Stimulated activated CD4-positive, alpha-beta T cell treated with anti-CD3 and anti-CD28 coated beads, TNF-alpha, amount 100 ng/mL, for 24 hours (primary cell): ENCODE measurements at regions not wholly inside any gene's neighbourhood (a gene's known extent, or its start where the extent isn't known, plus 50 kb on each side); places are given as distances from the start of the nearest gene placed in this dataset.

Experiments used
- DNase-seq, 3 experiments: peaks; one replicate each; pipeline ENCODE4 v3.0.0-alpha.2; 2020; ENCODE audit warnings: low read depth in 3 of 3

DNA sequence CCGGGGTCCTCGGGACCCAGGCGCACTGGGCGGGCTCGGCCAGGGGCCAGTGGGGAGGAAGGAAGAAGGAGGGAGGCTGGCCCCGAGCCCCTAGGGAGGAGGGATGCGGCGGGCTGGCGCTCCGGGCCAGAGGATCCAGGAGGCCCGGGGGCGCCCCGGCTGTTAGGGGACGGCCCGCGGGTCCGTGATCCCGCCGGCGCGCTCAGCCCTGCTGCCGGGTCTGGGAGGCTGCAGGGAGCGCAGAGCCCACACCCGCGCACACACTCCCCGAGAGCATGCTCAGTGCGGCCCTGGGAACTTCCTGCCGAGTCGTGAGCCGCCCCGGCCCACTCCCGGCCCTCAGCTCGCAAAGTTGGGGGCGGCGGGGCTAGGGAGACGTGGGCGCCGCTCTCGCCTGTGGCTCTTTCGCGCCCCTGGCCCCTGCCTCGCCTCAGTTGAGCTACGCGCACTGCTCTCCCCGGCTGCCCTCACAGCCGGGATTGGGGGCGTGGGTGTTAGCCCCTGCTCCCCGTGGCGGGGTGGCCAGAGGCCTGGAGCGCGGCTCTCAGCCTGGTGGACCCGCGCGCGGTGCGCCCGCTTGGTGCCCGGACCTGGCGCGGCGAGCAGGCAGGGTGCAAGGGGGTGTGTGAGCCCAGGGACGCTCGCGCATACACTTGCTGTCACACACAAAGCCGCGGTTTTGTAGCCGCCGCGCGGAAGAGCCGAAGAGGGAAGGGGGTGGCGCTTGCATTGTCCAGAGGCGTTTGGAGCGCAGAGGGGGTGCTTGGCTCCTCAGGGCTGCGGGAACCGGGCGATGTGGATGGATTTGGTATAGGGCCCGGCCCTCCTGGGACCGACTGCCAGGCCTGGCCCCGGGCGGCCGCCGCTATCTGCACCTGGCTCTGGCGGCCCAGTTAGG, 132.9 kb upstream of the MGAT5 start:
- DNase-seq: peak; percentile 34 to 64 (median 47)

DNA sequence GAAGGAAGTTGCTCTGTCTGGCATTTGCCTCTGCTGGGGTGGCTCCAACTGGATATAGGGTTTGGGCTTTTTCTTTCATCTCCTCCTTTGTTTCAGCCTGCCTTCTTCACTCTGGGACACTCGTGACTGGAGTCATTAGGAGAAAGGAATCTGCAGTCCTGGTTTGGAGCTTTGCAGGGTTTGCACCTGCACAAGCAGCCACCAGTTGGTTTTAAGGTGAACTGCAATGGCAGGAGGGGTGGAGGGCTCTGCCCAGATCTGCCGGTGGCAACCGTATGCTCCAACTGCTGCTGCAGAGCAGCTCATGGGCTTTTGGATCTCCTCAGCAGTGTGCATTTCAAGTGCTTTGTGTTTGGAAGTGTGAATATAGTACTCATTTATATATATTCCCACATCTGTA, 131.3 kb upstream of the MGAT5 start:
- no peak for DNase-seq

DNA sequence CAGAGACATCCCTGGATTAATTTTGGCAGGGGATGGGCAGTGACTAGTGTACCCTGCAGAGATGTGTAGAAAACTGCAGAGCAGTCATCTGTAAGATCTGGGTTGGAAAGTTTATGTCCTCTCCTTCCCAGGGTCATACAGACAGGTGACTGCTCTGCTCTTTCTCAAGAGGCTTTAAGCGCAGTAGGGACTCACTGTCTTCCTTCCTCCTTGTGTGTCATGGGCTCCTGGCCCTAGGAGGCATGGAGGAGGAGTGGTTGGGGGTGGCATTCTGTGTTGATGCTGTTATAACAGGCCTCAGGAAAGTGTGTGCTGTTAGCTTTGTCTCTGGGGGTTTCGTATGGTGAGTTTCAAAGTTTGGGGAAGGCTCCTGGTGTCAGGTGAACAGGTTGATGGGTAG, 130.5 kb upstream of the MGAT5 start:
- DNase-seq: no peak

DNA sequence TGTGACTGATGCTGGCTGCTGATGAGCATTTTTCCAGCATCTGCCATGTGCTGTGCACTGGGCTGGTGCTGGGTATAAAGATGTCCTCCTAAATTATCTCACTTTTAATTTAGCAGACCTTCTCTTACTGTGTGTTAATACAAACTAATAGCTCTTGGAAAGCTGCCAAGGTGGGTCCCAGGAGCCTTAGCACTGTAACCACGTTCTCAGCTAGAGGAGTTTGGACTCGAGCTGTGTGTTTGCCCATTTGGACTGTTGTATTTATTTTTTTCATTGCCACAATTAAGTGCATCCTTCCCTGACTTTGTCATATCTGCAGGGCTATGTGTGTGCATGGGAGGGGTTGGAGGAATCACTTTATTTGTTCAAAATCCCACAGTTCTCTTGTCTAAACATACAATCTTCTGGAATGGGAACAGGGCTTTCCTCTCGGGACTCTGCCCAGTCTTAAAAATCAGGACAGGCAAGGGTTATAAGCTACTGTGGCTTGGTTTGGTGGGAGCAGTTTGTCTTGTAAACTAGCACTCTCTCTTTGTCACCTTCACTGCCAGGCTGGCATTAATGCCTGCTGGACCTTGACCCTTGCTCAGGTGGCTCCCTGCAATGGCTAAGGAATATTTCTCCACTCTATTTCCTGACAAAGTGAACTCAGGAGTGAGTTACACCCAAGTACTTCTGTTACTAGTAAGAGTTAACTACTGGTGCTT, 129.7 kb upstream of the MGAT5 start:
- DNase-seq: no peak

DNA sequence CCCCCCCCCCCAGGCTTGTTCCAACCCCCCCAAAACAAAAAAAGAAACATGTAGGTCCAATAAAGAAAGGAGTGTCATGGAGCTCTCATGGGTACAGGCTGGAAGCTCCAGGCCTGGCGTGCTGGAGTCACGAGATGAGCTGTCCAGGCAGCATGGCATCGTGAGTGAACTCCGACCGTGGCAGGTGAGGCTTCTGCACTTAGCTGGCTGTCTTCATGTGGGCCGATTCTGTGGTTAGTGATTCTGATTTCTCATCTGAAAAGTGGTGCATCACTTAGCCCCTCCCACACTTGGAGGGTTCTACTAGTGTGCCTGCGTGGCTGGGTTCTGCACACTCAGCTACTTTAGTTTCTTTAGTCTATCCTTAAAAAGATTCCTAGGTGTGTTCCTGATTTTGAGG, 126.4 kb upstream of the MGAT5 start:
- DNase-seq: peak; percentile 42 to 65 (median 54)

DNA sequence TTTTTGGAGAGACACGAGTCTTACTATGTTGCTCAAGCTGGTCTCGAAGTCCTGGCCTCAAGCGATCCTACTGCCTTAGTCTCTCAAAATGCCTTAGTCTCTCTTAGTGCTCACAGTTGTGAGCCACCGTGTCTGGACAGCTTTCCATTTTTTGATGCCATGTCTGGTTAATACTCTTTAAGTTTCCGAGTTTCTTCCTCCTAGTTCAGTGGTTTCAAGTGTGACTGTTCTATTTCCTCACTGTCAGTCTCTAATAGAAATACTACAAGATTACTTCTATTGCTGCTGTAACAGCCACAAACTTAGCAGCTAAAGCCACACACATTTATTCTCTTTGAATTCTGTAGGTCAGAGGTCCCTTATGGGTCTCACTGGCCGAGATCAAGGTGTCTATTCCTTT, 125.1 kb upstream of the MGAT5 start:
- no peak for DNase-seq

DNA sequence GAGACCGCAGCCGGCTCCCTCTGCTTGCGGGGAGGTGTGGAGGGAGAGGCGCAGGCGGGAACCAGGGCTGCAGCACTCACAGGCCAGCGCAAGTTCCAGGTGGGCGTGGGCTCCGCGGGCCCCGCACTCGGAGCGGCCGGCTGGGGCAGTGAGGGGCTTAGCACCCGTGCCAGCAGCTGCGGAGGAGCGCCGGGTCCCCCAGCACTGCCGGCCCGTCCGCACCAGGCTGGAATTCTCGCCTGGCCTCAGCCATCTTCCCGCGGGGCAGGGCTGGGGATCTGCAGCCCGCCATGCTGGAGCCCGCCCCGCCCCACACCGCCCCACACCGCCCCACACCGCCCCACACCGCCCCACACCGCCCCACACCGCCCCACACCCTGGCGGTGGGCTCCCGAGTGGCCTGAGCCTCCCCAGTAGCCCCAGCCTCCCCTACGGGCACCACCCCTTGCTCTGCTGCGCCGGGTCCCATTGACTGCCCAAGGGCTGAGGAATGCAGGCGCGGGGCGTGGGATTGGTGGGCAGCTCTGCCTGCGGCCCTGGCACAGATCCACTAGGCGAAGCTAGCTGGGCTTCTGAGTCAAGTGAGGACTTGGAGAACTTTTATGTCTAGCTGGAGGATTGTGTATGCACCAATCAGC, 123.9 kb upstream of the MGAT5 start:
- no peak for DNase-seq

DNA sequence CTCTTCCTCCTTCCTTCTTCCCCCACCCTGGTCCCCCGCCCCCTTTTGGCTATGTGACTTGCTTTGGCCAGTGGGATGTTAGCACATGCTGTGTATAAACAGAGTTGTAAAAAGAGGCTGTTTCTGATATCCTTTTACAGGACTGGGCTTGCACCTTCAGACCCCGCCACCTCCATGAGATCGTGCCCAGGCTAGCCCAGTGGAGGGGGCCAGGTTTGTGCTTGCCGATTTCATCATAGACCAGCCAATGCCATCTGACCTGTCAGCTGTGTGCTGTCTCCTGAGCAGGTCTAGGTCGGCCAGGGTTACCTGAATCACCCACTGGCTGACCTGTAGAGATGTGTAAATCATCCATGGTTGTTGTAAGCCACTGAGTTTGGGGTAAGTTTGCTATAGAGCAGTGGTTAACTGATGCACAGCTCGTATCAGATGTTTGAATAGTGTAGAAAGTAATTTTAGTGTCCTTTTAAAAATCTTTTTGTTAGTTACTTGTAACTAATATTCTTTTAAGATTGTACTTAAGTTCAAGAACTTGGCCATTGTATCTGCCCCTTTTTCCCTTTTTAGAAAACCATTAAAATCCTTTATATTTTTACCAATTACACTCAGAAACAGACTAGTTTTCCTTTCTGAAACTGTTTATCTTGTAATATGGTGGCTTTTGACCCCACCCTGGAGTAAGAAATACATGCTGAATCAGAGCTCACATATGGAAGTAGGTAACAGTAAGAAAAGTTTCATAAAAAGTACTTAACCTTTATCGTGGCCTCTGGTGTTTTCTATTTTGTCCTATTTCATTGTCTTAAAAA, 122.0 kb upstream of the MGAT5 start:
- DNase-seq: no peak

DNA sequence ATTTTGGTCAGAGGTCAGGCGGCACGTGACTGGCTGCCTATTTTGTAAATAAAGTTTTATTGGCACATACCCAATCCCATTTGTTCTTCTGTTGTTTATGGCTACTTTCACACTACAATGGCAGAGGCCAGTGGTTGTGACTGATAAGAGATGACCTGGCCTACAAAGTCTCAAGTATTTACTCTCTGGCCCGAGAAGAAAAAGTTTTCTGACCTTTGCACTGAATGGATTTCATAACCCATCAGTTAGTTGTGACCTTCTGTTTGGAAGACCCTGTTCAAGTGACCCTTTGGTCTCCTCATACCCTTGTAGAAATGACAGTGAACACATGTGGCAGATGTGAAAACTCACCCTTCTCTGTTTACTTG, 121.4 kb upstream of the MGAT5 start:
- no peak for DNase-seq

DNA sequence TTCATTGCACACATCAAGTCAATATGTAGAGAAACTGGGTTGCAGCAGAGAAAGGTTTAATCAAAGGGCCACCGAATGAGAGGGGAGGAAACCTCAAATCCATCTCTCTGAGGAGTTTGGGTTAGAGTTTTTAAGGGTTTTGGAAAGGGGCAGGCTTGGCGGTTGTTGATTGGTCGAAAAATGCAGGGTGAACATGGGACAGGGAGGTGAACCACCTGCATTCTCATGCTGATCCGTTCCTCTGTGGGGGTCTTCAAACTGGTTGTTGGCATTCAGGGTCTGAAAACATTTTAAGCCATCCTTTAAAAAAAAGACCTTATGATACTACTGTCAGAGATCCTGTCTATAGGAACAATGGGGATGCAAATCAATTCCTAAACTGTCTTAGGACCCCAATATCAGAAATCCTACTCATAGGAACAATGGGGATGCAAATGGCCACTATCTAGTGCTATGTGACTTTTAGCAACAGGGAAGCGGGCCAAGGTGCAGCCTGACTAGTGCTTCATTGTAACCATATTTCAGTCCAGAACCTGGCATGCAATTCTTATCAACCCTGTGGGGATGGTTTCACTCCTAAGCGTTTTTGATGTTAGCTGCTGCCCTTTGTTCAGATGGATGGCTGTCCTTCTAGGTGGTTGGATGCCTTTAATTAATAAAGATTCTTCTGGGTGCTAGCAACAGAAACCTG, 120.1 kb upstream of the MGAT5 start:
- DNase-seq: no peak

DNA sequence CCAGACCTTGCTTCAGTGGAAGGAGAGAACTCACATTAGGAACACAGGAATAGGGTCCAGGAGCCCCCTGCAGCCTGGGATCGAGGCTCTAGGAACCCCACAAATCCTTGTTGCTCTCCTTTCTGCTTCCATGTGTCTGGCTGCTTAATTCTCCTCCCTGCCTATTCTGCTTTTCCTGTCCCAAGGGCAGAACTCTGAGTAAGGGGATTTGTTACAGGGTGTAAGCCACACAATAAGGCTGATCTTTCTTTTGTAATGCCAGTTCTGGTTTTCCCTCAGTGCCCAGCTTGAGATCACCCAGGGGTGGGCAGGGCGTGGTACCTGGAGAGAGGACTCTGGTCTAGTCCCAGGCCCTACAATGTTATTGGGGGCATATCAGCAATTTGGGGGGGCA, 119.6 kb upstream of the MGAT5 start:
- DNase-seq: no peak

DNA sequence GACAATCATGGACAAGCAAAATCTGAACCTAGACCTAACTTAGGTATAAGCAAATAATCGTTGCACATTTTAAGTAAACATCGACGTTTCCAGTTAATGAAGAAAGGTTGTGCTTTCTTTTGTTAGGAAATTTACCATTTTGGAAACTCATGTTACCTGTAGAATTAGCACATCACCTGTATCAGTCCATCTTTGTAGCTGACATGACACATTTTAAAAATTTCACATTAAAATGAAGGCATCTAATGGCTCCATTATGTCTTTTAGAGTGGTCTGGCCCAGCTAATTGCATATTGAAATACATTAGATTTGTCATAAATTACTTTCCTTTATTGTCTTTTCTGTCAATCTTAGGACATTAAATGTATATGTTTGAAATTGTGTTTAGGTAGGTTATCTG, 119.0 kb upstream of the MGAT5 start:
- DNase-seq: no peak

DNA sequence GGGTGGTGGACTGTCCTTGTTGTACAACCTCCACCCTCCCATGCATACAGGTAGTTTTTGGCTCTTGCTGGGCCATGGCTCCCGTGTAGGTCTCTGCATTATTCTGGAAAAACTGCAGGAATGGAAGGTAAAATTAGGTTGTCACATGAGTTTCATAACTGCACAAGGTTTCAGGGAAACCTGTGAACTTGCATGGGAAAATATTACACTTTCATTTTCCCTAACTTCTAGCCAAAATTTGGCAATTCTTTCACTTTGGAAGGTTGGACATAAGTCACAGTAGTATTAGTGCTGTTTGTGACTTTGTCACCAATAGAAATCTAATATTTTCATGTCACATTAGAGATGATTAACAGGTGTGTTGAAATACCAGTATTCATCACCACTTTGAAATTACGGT, 118.1 kb upstream of the MGAT5 start:
- no peak for DNase-seq

DNA sequence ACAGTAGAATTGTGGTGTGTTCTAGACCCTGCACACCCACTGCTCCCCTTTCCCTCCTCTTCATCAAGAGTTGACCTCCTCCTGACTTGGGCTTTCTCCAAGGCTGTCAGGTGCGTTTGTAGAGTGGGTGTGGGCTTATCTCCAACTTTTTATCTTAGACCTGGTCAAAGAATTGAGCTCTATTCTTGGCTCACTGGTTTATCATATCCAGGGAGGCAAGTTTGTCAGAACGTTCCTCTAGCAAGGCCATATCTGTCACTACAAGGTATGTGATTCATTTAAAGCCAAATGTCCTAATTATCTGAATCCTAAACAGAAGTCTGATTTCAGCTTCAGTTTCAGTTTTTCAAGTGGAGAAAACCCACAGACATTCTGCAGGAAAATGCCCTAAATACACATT, 117.1 kb upstream of the MGAT5 start:
- DNase-seq: no peak

DNA sequence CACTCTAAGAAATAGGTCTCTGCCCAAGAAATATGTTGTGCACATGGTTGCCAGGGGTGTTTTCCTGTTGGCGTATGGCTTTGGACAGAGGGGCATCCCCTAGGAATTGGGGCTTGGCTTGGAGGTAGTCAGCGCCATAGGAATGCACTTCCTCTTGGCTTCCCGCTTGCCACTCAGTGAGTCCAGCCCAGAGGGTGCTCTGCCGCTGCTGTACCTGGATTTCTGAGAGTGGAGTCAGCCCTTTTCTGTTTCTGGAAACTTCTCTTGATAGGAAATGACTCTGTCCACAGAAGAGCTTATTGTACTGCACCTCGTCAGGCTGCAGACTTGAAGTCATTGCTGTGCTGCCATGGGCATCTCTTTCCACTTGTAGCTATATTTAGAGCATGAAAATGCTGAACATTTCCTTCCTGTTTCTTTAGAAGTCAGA, 116.7 kb upstream of the MGAT5 start:
- DNase-seq: no peak

DNA sequence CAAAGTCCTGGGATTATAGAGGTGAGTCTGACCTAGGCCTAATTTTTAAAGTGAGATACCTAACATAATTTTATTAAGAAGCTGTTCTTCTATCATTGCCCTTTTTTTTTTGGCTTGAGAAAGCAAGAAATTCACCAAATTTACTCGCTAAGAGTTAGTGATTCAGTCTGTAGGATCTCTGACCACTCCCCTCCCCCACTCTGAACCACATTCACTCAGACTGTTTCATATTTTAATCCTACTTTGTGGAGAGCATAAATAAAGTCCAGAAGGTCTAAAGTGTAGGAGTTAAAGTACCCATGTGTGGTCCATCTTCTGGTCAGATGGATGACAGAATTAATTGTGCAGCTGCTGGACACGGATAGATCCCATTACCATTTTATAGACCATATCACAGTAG, 115.8 kb upstream of the MGAT5 start:
- DNase-seq: no peak

DNA sequence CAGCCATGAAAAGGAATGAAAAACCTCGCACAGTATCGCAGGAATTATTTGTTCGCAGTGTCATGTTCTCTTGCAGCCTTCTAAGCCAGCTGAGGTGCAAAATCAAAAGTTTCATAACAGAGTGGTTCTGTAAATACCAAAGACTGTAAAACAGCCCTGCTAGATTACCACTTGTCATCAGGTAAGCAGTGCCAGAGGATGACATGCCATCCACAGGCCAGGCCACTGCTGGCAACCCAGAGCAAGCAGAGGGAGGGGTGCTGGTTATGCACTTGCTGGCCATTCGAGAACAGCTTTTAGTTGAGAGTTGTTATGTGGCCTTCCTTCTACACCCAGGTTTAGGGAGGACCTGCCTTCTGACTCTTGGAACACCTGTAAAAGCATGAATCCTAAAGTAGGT, 114.3 kb upstream of the MGAT5 start:
- no peak for DNase-seq

DNA sequence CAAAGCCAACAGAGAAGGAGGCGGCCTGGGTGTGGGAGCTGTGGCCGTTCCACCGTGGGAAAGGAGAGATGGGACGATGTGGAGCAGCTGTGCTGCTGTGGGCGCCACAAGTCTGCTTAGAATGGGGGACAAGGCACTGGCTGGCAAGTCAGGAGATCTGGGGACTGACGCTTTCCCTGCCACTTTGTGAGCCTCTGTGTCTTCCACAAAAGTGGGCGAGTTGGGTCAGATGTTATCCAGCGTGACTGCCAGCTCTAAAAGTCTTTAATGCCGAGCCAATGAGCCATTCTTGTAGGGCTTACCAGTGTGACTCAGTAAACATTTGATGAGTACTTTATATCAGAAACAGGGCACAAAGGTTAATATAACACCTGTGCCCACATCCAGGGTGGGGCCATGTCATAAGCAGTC, 113.6 kb upstream of the MGAT5 start:
- no peak for DNase-seq

DNA sequence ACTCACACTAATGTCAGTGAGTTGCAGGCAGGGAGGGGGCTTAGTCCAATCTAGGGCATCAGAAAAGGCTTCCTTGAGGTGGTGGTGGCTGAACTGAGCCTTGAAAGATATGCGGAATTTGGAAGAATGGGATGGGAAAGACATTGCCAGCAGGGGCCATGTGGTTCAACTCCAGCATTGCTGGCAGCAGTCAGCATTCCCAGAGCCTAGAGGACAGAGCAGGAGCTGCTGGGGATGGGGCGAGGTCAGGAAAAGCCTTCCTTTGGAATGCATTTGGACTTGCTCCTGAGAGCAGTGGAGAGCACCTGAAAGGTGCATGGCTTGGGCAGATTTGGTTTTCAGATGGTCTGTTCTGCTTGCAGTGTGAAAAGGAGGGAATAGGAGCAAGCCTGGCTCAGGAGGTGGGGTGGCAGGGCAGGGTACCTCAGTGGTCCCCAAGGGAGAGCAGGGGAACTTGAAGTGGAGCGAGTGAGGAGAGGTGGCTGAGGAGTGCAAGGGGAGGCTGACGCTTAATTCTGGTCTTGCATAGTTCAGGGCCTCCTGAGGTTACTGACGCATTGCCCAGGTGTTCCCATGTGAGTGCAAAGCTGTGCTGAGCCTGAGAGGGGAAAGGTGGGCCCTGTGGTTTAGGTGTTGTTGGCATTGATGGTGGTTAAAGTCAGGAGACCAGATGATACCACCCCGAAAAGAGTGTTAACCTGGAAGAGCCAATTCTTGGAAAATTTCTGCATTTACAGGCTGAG, 112.1 kb upstream of the MGAT5 start:
- no peak for DNase-seq

DNA sequence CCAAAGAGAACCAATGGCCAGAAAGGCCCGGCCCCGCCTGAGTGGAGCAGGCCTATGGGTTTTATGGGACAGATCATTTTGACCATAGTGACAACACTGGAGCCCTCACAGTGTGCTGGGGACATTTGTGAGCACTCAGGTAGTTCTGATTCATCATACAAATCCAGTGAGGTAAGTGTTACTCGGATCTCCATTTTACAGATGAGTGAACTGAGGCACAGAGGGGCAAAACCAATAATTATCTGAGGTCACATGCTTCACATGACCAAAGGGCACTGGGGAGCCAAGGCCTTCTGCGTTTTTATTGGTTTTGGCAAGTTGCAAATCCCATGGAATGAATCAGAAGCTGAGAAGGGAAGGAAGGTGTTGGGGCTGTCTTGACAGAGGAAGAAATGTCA, 111.5 kb upstream of the MGAT5 start:
- DNase-seq: no peak

DNA sequence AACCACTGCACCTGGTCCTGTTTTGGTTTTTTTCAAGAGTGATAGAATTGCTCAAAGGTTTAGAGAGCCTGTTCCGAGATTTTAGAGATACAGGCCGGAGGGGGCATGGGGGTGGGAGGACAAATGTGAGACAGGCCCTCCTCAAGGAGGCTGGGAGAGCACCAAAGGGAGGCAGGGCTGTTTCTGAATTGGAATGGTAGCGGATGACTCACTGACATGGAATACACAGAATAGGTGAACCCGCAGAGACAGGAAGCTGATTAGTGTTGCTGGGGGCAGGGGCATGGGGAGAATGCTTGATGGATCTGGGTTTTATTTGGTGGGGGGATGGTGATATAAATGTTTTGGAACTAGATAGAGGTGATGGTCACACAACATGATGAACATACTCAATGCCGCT, 111.0 kb upstream of the MGAT5 start:
- no peak for DNase-seq
